NCI-H82 (cell line): ENCODE measurements at regions not wholly inside any gene's neighbourhood (a gene's known extent, or its start where the extent isn't known, plus 50 kb on each side); places are given as distances from the start of the nearest gene placed in this dataset.
"Not testable (repeated sequence)": the region's sequence is repeated elsewhere in the genome, so short reads cannot be mapped to it uniquely, and the experiment has no call there.

Source experiments
- DNase-seq: peaks from one replicate; lab custom pipeline; 2025; lab: John Stamatoyannopoulos, UW

DNA sequence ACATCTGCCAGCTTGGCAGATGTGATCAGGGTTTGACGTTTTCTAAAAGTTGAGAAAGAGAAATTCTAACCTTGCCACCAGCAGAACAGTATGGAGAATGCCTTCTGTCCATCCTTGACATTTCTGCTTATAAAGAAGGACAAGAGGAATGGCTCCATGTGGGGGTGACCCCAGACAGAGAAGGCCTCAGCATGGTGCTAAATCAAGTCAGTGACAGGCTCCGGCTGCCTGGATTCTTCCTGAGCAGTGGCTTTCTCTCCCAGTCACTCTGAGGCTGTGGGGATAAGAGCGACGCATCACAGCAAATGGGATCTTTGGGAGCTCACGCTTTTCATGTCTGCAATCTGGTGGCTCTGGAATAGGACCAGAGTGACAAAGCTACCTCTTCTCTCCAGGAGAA, 640.2 kb upstream of the CAMK1G start:
- DNase-seq: no peak

DNA sequence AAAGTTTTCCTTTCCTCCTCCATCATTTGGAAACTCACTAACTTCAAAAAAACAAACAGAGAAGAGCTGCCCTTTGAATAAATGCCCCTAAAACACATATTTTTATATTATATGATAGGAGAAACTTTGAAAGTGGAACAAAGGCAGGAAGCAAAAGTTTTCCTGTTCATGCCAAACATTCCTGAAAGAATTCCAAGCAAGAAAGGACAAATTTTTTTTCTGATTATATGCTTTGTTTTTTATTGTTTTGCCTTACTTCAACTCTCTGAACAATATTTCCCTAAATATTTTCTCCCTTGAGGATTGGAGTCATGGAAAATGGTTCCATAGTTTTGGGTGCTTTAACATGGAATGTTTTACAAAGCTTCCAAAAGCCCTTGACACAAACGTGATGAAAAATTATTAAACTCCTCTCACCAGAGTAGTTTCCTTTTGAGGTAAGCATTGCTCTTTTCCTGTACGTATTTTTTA, 638.5 kb upstream of the CAMK1G start:
- DNase-seq: no peak

DNA sequence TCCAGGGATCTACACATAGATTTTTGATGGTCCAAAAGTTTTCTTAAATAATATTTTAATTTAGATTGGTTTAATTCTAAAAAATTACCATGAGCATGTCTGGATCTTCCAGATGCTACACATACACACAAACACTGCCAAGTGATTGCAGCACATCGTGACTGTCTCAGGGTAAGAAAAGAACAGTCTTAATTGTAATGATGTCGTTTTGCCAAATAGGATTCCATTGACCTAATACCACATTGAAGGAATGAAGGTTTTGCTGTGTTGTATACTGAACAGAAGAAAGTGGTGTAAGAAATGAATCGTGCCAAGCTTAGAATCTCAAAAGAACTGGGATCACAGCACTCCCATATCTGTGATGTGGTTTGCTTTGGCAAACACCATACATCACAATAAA, 633.3 kb upstream of the CAMK1G start:
- no peak for DNase-seq

DNA sequence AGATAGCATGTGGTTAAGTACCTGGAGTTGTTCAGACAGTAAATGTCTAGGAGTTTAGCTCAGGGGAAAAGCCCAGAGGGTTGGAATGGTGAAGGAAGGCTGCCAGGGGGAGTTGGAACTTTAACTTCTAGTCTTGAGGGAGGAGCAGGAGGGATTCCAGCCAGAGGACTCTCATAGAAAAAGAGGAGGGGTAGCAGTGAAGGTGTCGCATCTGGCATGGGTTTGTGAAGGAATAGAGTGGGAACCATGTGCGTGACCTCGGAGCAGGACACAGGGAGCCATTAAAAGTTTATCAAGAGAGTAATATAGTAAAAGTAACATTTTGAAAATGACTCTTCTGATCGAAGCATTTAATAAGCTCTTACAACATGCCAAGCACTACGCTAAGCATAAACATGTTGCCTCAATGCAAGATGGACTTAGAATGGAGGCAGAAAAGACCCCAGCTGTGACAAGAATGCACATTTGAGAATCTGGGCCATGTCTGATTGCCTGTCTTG, 632.4 kb upstream of the CAMK1G start:
- DNase-seq: no peak

DNA sequence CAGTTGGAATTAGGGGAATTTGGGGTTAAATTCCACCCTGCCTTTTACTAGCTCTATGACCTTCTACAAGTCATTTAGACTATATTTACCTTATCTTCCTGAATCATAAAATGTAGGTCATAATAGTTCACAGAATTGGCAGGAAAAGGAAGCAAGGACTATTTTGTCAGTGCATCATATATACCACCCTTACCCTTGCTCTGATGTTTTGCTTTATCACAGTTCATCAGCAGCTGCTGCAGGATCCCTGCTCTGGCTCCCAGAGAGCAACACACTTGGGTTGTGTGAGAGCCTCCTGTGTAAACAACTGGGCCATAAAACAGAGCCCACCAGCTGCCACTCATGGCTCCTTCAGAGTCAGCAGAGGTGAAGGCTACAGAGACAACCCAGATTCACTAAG, 631.6 kb upstream of the CAMK1G start:
- DNase-seq: peak; percentile 17

DNA sequence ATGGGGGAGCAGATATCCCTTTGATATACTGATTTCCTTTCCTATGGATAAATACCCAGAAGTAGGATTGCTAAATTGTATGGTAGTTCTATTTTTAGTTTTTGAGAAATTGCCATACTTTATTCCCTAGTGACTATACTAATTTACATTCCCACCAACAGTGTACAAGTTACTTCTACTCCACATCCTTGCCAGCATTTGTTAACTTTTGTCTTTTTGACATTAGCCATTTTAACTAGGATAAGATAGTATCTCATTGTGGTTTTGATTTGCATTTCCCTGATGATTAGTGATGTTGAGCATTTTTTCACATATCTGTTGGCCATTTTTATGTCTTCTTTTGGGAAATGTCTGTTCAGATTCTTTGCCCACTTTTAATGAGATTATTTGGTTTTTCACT, 620.6 kb upstream of the CAMK1G start:
- DNase-seq: no peak

DNA sequence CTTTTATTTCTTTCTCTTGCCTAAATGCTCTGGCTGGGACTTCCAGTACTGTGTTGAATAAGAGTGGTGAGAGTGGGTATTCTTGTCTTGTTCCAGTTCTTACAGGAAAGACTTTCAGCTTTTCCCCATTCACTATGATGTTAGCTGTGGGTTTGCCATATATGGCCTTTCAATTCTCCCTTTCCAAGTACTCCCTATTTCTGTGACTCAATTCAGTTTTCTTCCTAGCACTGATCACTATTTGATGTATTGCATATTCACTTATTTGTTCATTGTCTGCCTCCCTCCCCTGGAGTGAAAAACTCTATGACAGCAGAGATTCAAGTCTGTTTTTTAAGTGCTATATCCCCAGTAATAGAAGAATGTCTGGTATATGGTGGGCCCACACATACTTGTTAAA, 618.2 kb upstream of the CAMK1G start:
- DNase-seq: no peak

DNA sequence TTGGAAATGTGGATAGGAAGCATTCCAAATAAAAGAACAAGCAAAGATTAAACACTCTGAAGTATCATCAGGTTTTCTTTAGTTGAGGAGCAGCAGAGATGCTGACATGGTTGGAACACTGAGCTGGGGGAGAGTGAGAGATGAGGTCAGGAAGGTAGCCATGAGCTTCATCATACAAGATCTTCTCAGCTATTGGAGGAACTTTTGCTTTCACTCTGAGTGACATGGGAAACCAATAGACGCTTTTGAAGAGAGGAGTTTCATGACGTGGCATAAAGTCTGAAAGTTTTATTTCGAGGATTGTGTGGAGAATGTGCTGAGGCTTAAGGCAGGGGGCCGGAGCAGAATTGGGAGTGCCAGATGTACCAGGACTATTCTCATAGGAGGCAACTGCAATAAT, 616.2 kb upstream of the CAMK1G start:
- no peak for DNase-seq

DNA sequence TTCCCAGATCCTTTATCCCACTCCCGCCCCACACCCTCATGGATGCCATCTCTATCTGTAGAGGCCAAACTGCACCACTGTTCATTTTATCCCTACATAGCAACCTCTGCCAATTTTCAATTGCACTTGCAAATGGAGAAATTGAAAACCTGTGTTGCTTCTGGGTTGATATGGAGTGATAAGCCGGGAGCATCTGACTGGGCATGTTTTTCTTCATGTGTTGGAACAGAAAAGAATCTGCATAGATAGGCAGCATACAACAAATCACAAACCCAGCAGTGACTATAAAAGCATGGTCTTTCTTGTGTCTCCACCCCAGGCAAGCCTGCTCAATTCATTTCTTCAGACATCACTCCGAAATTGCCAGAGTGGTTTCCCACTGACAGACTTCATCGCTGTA, 608.8 kb upstream of the CAMK1G start:
- no peak for DNase-seq

DNA sequence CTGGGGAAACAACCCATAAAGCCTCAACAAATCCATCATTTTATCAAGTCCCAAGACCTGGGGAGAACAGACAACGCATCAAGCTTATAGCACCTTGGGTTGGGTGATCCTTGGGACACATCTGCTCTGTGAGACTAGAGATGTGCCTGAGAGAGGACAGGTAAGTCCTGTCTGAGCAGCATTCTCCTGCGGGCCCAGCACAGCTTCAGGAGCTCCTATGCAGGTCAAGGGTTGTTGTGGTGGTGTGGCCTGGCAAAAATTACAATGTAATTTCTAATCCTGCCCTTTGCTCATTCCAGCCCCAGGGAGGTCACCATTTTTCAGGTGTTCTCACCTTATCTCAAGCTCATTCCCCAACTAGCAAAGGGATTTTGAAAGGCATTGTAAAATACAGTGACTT, 608.1 kb upstream of the CAMK1G start:
- no peak for DNase-seq

DNA sequence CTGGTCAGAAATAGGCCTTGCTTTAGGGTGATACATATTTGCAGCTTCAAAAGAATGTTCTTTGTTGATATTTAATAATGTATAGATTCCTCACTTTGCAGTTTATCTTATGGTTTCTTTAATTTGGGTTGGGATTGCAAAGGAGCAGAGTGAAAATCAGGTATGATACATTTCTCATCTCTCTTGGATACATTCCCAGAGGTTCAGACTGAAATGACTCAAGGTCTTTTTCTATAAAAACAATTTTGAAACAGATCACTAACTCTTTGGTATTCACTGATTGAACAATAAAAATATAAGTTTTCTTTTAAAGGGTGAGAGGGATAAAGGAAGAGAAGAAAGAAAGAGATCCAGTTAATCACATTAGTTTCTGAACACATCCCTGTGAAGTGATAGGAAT, 606.5 kb upstream of the CAMK1G start:
- DNase-seq: no peak

DNA sequence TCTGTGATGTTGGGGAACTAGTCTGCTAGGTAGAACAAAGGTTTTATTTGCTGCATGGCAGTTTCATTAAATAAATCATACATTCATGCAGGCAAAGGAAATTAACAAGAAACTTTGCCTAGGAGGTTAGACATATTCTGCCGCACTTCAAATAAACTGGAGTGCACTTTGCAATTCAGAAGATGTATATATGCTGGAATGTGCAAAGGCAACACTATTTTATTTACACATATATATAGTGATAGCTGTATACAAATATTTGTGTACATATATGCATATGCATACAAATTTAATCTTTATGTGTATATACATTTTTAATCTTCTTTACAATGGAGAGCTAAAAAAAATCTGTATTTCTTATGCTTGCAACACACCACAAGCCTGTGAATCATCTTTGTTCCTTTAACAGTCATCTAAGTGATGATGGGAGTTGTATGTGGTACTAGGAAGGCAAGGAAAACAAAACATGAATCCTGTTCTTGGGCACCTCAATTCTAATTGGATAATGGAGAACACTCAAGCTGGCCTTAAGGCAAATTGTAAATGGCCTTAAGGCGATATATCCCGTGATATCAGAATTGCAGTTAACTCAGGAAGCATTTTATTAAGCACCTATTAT, 605.8 kb upstream of the CAMK1G start:
- peak; percentile 17 for DNase-seq

DNA sequence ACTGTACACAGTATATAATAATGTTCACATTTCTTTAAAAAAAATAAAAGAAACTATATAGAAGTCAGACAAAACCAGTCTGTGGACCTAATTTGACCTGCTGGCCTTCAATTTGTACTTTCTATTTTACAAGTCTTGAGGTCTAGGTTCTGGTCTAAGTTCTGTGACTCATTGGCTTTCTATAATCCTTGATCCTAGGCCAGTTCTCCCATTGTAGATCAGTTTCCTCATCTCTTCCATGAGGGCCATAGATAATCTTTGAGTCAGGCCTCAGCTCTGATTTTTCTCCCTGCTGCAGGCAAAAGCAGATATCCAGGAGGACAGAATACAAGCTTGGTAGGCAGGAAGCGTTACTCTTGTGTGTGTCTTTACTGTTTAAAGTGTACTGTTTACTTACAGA, 603.7 kb upstream of the CAMK1G start:
- no peak for DNase-seq

DNA sequence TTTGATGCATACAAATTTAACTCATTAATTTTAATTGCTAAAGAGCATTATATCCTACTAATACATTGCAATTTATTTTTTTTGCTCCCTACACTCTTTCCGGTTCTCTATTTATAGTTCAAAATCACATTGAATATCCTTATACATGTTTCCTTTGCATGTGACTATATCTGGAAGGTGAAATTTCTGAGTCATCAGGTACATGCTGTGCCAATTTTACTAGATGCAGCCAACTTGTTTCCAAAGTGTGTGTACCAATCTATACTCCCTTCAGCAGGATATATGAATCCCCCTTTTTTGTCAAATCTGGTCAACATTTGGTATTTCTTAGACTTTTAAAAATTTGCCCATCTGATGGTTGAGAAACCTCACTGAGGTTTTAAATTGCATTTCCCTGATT, 602.9 kb upstream of the CAMK1G start:
- DNase-seq: no peak

DNA sequence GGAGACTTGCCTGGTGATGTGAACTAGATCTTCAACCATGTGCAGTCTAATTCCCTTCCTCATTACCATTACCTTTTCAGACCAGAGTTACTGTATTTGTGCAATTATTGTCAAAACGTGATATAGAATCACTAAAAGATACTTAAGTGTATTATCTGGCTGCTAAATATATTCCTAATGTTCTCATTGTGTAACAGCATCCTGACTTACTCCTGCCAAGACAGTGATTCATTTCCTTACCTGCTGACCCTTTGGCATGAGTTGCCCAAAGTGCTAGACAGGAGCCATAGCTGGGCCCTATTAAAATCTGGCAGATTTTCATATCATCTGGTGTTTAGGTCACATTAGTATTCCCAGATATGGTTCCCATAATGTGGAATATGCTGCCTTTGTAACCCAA, 598.3 kb upstream of the CAMK1G start:
- DNase-seq: no peak

DNA sequence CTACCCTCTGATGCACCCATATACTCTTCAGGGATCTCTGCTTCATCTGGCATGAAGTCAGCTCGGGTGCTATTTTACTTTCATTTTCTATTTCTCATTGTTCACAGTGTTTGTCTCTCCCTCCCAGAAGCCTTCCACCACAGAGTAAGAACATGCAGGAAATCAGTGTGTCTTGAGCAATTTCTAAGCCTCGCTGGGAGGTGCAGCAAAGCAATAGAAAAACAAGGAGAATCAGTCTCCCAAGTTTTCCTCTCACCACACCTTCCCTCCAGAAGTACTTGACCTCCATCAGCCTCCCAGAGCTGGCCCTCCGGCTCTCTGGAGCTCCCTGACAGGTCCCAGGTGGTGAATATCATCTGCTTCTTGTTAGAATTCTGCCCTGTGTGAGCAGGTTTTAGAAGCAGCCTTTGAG, 594.7 kb upstream of the CAMK1G start:
- no peak for DNase-seq

DNA sequence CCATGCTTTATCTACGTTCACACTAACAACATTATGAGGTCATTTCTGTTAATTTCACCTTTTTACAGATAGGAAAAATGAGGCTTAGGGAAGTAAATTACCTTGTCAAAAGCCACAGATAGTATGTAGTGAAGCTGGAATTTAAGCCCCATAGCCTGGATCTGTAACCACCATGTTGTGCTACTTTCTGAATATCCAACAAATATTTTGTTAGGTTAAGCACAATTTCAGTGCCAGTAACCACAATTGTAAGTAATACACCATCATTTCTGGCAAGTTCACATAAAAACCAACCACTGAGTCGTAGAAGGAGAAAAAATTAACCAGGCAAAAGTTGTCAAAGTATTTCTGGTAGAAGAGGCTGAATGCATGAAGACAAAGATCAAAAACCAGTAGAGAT, 593.1 kb upstream of the CAMK1G start:
- no peak for DNase-seq

DNA sequence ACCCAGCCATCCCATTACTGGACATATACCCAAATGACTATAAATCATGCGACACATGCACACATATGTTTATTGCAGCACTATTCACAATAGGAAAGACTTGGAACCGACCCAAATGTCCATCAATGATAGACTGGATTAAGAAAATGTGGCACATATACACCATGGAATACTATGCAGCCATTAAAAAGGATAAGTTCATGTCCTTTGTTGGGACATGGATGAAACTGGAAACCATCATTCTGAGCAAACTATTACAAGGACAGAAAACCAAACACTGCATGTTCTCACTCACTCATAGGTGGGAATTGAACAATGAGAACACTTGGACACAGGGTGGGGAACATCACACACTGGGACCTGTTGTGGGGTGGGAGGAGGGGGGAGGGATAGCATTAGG, 586.5 kb upstream of the CAMK1G start:
- not testable (repeated sequence) for DNase-seq

DNA sequence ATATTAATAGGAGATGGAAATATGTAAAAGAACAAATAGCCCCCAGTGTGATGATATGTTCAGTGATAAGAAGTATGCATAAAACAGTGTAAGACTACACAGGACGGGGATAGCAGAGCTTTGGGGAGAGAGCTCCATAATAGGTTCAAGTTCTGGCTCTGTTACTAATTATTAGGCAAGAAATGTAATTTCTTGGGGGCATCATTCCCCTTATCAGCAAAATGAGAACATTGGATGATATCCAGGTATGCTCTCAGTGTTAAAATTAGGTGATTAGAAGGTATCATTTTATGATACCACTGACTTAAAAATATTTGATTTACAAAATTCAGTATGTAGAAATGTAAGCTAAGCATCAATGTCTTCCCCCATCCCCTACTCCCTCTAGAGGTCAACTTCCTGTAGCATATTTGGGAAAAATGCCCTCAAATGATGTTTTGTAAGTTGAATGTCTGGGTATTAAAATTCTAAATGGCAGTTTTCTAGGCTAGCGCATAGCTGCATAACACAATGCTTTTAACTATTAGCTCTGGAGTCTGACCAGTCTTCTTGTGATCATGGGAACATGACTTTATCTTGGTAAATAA, 585.7 kb upstream of the CAMK1G start:
- no peak for DNase-seq

DNA sequence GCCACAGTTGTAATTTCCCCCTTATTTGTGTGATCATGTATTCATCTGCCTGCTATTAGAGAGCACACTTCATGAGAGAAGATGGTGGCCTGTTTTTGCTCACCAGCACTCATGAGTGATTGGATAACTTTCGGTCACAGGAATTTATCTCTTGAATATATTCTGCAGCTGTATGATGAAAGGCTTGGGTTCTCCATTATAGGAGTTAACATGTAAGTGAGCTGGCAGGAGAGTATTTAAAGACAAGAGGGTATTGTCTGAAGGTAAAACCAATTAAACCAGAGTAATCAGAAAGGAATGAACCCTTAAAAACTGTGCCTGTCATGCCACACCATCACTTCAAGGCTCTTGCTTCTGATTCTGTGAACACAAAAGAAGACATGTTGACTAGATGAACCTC, 574.9 kb upstream of the CAMK1G start:
- DNase-seq: no peak

DNA sequence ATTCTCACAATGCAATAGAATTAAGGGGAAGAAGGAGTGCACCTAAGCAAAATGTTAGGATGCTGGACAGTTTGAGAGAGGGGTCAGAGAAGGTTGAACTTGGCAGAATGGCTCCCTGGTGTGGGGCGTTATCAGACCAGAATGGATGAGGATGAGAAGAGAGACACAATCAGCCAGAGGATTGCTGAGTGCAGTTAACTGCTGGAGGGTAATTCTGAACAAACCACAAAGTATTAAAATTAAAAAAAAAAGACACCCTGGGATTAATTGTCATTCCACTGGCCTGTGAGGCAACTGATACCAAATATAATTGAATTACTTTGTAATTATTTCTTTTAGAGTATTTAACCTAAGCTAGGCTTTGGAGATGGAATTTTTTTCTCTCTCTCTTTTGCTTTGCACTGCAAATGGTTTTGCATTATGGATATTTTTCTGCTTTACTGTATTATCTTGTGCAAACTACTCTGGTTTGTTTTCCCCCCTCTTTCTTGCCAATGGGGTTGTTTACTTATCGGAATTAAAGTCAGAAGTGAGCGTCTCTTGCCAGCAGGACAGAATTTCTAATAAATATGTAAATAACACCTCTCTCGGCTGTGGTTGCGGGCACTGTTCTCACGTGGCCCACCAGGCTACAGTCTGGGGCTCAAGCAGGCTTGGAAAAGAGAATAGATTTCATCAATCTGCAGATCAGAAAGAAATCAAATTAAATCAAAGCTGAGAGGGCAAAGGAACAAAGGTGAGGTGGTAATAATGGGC, 572.9 kb upstream of the CAMK1G start:
- DNase-seq: no peak

DNA sequence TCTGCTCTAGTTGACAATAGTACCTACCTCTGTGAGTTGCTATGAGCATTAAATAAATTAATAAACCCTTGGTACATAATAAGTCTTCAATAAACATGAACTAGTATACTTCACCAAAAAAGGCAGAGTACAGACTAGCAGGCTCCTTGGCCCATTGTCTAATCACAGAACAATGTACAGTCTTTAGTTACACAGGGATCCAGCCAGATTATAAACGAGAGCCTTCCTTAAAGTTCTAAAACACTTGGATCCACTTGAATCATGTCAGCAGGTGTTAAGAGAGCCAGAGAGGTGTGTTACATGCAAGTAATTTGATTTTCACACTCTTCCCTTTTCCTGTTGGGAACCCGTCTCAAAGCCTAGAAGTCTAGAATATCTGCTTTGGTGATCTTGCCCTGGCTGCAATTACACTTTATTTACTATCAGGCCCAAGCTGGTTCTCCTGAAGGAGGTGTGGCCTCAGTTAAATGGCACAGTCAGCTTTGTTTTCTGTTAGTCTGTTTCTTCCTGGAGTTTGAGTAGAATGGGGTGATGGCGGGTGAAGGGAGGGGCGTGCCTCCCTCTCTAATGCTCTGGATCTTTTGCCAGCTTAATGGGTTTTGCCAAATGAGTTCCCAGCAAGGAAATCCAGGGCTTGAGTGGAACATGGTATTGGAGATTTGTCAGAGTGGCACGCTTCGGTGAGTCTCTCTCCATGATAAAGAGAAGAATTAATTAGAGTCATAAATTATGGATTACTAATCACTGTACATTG, 570.9 kb upstream of the CAMK1G start:
- peak; percentile 61 for DNase-seq

DNA sequence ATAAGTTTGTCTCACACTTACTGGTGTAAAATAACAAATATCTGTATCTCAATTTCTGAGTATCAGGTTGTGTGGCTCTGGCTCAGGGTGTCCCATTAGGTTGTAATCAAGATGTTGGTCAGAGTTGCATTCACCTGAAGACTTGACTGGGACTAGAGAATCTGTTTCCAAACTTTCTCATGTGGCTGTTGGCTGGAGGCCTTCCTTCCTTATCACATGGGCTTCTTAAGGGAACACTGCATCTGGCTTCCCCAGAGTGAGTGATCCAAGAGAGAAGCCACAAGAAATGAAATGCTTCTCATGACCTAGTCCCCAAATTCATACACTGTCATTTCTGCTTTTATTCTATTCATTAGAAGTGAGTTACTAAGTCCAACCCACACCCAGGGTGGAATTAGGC, 568.4 kb upstream of the CAMK1G start:
- no peak for DNase-seq
